AG08396 (cell line): ENCODE measurements at regions not wholly inside any gene's neighbourhood (a gene's known extent, or its start where the extent isn't known, plus 50 kb on each side); places are given as distances from the start of the nearest gene placed in this dataset.

ENCODE experiments used
- DNase-seq: peaks from one replicate; pipeline ENCODE4 v3.0.0; 2012; ENCODE audit warnings: low spot score, mixed read lengths

DNA sequence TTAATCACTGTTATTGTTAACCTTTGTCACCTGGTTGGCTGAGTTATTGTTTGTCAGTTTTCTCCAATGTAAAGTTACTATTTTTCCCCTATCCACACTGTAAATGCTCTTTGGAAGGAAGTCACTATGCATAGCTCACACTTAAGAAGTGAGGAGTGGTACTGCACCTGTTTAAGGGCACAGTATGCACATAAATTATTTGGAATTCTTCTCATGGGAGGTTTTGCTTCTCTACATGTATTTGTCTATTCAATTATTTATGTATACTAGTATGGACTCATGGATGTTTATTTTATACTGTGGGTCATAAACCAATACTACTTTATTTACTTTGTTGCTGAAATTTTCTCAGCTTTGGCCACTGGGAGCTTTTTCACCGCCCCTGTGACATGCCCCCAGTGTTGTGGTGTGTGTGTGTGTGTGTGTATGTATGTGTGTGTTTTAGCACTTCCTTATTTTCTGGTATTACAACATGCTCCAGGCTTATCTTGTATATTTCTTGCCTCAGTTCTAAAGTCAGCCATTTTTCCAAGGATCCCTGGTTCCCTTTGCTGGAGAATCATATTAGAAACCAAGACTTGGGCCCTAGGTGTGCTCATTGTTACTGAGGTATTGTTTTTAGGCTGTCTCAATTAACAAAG, 290.5 kb downstream of the KBTBD8 start:
- no peak for DNase-seq

DNA sequence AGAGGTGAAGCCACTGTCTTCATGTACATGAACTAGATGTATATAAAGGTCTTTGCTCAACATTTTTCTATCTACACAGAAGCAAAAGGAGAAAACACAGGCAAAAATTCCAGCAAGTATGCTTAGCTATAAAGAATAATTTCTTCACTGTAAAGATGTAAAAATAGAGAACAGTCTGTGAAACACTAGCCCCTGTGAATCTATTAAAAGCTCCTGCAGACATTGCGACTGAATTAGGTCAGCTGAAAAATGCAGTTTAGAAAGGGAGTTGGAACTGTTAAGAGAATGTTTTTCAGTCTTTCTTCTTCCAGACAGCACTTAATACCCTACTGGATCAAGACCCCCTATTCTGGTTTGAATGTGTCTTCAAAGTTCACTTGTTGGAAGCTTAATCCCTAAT, 291.5 kb downstream of the KBTBD8 start:
- DNase-seq = no peak

- DNase-seq = no peak
Measured at GRCh38 chr3:67290438-67290837, 292.3 kb downstream of the KBTBD8 start.

GRCh38 chr3:67291287-67292252, 293.5 kb downstream of the KBTBD8 start:
- no peak for DNase-seq

DNA sequence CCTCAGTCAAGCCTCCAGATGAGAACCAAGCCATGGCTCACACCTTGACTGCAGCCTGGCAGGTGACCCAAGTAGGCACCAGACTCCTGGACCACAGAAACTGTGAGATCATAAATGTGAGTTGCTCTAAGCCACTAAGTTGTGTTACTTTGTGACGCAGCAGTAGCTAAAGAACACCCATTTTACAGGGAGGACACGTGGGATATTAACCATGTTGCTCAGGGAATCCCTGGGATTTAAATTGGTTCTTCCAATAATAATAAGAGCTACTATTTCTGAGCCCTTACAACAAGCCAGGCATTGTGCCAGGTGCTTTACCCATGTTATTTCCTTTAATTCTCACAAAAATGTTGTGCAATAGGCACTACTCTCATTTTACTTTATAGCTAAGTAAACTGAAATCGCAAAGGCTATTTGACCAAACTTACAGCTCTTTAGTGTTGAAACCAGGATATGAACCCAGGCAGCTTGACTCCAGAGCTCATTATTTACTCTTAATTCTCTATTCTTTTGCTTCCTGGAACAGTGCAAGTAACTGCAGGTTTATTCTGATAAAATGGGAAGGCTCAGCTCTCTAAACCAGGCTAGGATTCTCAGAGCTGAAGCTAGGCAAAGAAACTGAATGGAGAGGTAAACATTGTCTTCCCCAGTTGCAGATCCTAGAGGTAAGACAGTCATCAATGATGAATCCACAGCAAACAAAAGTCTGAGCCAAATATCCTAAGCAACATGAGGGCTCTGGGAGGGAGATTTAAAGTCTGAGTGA, 294.4 kb downstream of the KBTBD8 start:
- no peak for DNase-seq

GRCh38 chr3:67294341-67294740, 296.2 kb downstream of the KBTBD8 start:
- no peak for DNase-seq

DNA sequence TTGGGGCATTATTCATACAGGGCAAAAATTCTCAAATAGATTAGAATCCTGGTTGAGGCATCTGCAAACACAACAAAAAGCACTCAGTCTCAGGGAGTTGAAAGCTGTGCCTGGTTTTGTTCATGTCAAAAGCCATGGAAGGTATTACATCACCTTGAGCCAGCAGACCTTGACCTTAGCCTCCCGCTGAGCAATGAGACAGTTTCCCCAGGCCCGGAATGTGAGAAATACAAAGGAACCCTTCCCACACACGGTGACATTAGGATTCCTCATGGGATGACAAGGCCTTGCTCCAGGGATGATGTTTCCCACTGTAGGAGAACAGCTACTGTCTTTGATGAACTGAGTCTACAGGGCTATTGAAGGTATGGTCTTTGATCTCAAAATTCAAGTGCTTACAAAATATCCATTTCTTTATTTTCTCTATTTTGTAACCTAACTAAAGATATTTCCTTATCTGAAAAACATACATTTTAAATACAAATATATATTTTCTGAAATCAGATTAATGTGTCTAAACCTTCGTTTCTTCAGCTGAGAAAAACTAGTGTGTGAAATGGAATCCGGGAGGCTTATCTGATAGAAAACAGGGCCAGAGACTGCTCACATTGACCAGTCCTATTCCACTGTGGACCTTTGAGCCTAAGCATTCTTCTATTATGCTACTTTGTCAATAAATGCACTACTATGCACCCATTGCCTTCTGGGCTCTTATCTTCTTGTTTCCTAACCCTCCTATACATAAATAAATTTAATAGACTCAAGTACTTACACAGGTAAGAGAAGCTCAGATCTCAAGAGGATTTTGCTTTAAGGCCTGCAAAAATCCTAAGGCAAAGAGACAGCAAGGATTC, 298.2 kb downstream of the KBTBD8 start:
- DNase-seq = no peak

GRCh38 chr3:67297715-67298475, 299.8 kb downstream of the KBTBD8 start:
- DNase-seq = no peak

- no peak for DNase-seq
Measured at GRCh38 chr3:67301556-67301955, 303.4 kb downstream of the KBTBD8 start.

DNA sequence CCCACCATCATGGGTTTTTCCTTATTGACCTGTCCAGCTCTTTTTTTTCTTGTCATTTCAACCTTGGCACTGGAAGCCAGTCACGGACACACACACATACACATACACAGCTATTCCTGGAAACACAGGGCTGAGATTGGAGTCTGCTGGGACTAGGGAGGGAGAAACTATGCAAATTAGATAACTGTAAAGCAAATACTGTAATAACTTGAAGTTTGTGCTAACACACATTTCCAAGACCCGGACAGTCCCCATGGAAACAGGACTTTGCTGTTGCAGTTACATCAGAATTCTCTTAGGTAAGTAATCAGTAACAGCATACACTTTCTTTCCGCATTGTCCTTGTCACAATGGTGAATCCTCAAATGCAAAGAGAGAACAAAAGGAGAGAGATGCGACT, 304.4 kb downstream of the KBTBD8 start:
- DNase-seq = no peak

- no peak for DNase-seq
Measured at GRCh38 chr3:67305160-67305559, 307.1 kb downstream of the KBTBD8 start.

- no peak for DNase-seq
Measured at GRCh38 chr3:67305922-67306321, 307.8 kb downstream of the KBTBD8 start.

GRCh38 chr3:67311440-67311839, 313.3 kb downstream of the KBTBD8 start:
- no peak for DNase-seq

DNA sequence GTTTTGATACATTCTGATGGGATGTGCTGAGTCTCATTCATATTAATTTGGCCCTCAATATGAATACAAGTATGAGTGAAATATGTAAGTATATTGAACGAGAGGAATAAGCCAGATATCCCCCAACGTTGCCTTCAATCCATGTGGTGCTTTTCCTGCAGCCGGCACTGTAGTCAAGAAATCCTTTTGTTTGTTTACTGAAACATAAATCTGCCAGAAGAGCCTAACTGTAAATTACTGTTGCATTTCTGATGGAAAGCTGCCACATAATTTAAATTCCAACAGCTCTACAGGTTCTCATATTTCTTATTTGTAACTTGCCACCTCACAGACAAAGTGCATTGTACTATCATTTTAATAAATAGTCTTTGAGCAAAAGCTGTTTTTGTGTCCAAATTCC, 314.0 kb downstream of the KBTBD8 start:
- no peak for DNase-seq

DNA sequence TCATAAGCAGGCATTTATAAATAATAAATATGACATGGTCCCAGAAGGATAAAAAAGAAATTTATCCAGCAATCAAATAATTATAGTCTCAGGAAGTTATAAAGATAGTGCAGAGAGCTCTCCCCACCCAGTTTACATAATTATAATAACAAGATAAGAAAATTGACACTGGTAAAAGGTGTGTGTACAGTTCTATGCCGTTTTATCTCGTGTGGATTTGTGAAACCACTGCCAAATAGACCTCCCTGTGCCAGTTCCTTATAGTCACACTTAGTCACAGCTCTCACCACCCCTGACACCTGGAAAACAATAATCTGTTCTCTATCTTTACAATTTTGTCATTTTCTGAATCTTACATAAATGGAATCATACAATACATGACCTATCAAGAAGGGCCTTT, 320.1 kb downstream of the KBTBD8 start:
- no peak for DNase-seq

- DNase-seq = no peak
Measured at GRCh38 chr3:67324554-67324953, 326.4 kb downstream of the KBTBD8 start.
